Kidney epithelial cell (primary cell): ENCODE measurements at regions not wholly inside any gene's neighbourhood (a gene's known extent, or its start where the extent isn't known, plus 50 kb on each side); places are given as distances from the start of the nearest gene placed in this dataset.

Experiments used
- DNase-seq: peaks from one replicate; pipeline ENCODE4 v3.0.0-alpha.2; 2010; ENCODE audit warnings: low read depth
- H3K27me3 ChIP-seq: 2 replicates; pipeline ENCODE4 v1.6.0; 2011; ENCODE audit warnings: low read length; ENCODE audit not compliant: control insufficient read depth, insufficient read depth
- H3K36me3 ChIP-seq: 2 replicates; pipeline ENCODE4 v1.5.1; 2011; ENCODE audit warnings: low read length; ENCODE audit not compliant: control insufficient read depth, insufficient read depth
- H3K4me3 ChIP-seq: 2 replicates; pipeline ENCODE4 v1.5.1; 2011; ENCODE audit warnings: low read depth, mild to moderate bottlenecking, control low read depth, low read length
- CTCF ChIP-seq: IDR thresholded peaks from 2 replicates; pipeline ENCODE4 v1.5.1; 2011; ENCODE audit warnings: mild to moderate bottlenecking, moderate library complexity, low read length, control low read depth, inconsistent platforms; ENCODE audit not compliant: insufficient read depth, poor library complexity, severe bottlenecking

DNA sequence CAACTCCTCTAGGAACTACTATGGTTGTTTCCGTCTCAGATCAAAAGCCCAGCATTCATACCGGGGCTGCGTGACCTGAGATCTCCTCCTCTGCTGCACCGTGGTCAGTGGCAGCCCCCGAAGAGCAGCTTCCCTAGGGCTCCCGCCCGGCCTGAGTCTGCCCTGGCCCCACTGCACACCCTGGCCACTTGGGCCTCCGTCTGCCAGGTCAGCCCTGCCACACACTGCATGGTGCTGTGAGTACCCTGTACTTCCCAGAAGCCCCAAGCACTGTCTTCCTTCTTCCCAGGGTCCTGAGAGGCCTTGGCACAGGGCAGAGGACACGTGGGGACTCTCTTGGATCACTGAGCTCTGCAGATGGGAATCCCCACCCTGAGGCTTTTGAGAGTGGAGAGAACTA is 81.5 kb upstream of the GPC1 start:
- TF ChIP-seq CTCF: no peak
- DNase-seq: no peak
- H3K27me3 ChIP-seq: peaks cover 20% of the 10 kb centered on the region
- no peaks in the 10 kb centered on the region for H3K36me3 ChIP-seq
- H3K4me3 ChIP-seq: no peak overlapping the region

- TF ChIP-seq CTCF: no peak
- H3K27me3 ChIP-seq: peaks cover 13% of the 10 kb centered on the region
- DNase-seq: no peak
- H3K36me3 ChIP-seq: no peaks in the 10 kb centered on the region
- no peak overlapping the region for H3K4me3 ChIP-seq
Measured at GRCh38 chr2:240355001-240355891, 80.2 kb upstream of the GPC1 start.

DNA sequence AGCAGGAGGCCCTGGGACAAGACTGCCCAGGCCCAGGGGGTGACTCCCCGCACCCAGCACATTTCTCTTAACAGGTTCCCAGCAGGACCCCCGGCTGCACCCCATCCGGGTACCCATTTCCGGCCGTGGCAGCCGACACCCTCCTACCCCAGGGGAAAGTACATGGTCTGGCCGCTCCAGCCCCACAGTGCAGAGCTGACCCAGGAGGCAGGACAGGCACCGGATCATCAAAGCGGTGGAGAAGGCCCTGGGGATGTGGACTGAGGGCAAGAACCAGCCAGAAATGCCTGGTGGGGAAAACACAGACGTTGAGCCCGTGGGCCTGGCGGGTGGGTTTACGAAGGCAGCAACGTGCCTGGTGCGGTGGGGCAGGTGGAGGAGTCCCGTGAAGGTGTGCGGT is 79.5 kb upstream of the GPC1 start:
- TF ChIP-seq CTCF: no peak
- Histone ChIP-seq H3K4me3 (no peak overlapping the region), H3K27me3 (peaks cover 12% of the 10 kb centered on the region), H3K36me3 (no peaks in the 10 kb centered on the region)
- no peak for DNase-seq

DNA sequence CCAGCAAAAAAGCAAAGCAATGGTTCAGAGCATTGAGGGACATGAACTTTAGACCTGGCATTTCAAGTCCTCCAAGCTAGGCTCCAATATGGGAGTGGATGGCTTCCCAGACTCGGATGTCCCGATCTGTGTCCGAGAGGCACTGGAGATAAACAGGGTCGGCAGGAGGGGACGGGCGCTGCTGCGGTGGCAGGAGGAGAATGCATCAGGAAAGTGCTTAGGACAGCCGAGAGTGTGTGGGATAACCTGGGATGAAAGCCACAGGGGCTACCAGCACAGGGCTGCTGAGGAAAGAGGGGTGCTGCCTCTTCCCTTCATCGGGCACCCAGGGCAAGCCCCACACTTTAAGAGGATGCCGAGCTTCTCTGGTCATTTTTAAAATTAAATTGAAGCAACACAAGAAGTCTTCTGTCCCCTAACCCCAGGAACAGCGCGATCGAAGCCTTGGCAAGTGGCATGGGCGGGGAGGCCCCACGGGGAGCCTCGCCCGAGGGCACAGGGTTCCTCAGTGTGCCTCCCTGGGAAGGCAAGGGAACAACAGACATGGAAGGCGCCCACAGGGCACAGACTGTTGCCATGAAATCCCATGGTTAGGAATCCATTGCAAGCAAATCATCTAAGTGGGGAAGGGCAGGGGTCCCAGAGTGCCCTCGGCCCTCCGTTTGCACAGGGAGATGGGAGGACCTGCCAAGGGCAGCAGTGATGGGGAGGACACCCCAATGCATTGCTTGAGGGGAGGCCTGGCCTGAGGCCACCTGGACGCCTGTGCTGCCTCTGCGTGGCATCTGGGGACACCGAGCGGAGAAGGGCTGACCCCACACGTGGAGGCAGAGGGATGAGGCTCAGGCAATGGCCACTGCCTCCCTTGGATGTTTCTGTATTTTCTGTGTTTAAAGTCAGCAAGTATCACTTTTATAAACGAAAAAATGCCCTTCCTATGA is 78.5 kb upstream of the GPC1 start:
- no peak for DNase-seq
- no peak overlapping the region for H3K4me3 ChIP-seq

GRCh38 chr2:240357641-240358012 is 77.8 kb upstream of the GPC1 start:
- H3K36me3 ChIP-seq: no peaks in the 10 kb centered on the region
- no peak for TF ChIP-seq CTCF
- no peak overlapping the region for H3K4me3 ChIP-seq
- DNase-seq: no peak
- H3K27me3 ChIP-seq: peaks cover 4% of the 10 kb centered on the region

More for the DNA sequence above, 78.5 kb upstream of the GPC1 start:
- no peak for TF ChIP-seq CTCF
- H3K36me3 ChIP-seq: no peaks in the 10 kb centered on the region
- H3K27me3 ChIP-seq: peaks cover 3% of the 10 kb centered on the region
